Ovary (tissue), 3 donors: ENCODE measurements at regions not wholly inside any gene's neighbourhood (a gene's known extent, or its start where the extent isn't known, plus 50 kb on each side); places are given as distances from the start of the nearest gene placed in this dataset.

Experiments
- EP300 ChIP-seq: sonication (generic); formaldehyde crosslinking; IDR thresholded peaks from one replicate; pipeline ENCODE4 v1.6.1; 2017; ENCODE audit warnings: antibody characterized with exemption
- POLR2A ChIP-seq: fragments of 450-650 bp; IDR thresholded peaks from one replicate; pipeline ENCODE4 v1.6.1; 2017; ENCODE audit warnings: antibody characterized with exemption, mild to moderate bottlenecking, moderate library complexity
- TF ChIP-seq, protein P1 (sequence below), 3 donors: fragments of 450-650 bp in 2 of 3; fragments of 200-600 bp in 1 of 3; IDR thresholded peaks; one replicate each; pipeline versions ENCODE4 v1.5.1 to v1.8.0; 2016 to 2022; ENCODE audit warnings: antibody characterized with exemption in 3 of 3, mild to moderate bottlenecking in 1 of 3
- donor health status: DM: no; HTN: no; CAD: no.

DNA sequence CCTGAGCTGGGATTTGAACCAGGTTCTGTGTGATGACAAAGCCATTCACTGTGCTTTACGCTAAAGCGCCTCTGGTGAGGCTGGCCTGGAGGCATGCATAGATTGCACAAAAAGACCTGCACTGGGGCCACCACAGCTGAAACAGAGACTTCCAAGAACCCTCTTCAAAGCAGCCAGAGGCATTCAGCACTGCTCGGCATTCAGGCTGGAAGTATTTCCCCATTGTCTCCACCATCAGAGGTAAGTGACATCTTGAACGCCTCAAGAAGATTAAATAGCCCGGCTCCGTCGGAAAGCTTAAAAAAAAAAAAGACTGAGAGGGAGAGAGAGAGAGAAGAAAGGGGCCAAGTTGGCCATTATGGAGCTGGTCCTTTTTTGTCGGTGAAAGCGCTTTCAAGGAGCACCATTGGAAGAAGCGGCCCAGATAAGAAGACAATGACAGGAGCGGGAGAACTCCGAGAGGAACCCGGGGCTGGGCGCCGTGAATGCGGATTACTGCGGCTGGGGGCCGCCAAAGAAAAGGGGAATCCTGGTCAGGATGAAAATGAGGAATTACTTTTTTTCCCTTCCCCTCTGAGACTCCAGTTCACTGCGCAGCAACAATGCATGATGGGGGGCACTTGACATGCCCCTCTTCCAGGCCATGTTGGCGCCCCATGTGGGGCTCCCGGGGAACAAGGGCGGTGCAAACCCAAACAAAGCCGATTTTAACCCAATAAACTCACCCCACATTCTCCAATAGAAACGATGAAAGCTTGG lies 228.3 kb downstream of the MYCN start:
- TF ChIP-seq, protein P1, sequence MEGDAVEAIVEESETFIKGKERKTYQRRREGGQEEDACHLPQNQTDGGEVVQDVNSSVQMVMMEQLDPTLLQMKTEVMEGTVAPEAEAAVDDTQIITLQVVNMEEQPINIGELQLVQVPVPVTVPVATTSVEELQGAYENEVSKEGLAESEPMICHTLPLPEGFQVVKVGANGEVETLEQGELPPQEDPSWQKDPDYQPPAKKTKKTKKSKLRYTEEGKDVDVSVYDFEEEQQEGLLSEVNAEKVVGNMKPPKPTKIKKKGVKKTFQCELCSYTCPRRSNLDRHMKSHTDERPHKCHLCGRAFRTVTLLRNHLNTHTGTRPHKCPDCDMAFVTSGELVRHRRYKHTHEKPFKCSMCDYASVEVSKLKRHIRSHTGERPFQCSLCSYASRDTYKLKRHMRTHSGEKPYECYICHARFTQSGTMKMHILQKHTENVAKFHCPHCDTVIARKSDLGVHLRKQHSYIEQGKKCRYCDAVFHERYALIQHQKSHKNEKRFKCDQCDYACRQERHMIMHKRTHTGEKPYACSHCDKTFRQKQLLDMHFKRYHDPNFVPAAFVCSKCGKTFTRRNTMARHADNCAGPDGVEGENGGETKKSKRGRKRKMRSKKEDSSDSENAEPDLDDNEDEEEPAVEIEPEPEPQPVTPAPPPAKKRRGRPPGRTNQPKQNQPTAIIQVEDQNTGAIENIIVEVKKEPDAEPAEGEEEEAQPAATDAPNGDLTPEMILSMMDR (IDR thresholded peaks at IDR 0.05) = no peak
- TF ChIP-seq POLR2A (no peak), EP300 (no peak)
